Pancreas (tissue), 10 donors: ENCODE measurements at regions not wholly inside any gene's neighbourhood (a gene's known extent, or its start where the extent isn't known, plus 50 kb on each side); places are given as distances from the start of the nearest gene placed in this dataset.
"Not testable (repeated sequence)": the region's sequence is repeated elsewhere in the genome, so short reads cannot be mapped to it uniquely, and the experiment has no call there.

Experiments
- ATAC-seq, 4 donors: fragments of 200-7000 bp; cut with Tn5 transposase; one replicate each; pipeline versions ENCODE4 v1.8.0 to v1.9.1; 2020; ENCODE audit warnings: mild to moderate bottlenecking in 4 of 4, moderate library complexity in 4 of 4
- DNase-seq, 6 donors: peaks; one replicate each; pipeline ENCODE4 v3.0.0-alpha.2; 2020
- FAIRE-seq: peaks from 2 replicates; lab custom pipeline; 2012; peaks lifted over from hg19 to GRCh38; lab: Jason Lieb, UNC
- H3K27ac ChIP-seq, 4 donors: fragments of 200-600 bp; sonication (generic); 1 replicate in 3 of 4; 2 replicates in 1 of 4; pipeline versions ENCODE4 v1.5.0 to v1.8.0; 2020
- H3K27me3 ChIP-seq, 4 donors: fragments of 200-600 bp; one replicate each; pipeline ENCODE4 v1.8.0; 2021
- H3K36me3 ChIP-seq, 3 donors: fragments of 200-600 bp; sonication (generic) in 1 of 3; one replicate each; pipeline versions ENCODE4 v1.5.0 to v1.8.0; 2020 to 2021
- H3K4me1 ChIP-seq, 3 donors: fragments of 200-600 bp; one replicate each; pipeline ENCODE4 v1.8.0; 2021
- H3K4me3 ChIP-seq, 4 donors: fragments of 200-600 bp; sonication (generic) in 2 of 4; one replicate each; pipeline versions ENCODE4 v1.5.0 to v1.8.0; 2020 to 2021
- H3K9me3 ChIP-seq, 4 donors: fragments of 200-600 bp; one replicate each; pipeline ENCODE4 v1.8.0; 2021
- CTCF ChIP-seq, 4 donors: fragments of 200-600 bp; sonication (generic) in 3 of 4; IDR thresholded peaks; one replicate each; pipeline versions ENCODE4 v1.5.0 to v1.8.0; 2021; ENCODE audit warnings: antibody characterized with exemption in 4 of 4
- WGBS, 2 donors: extraction: QIAGEN DNeasy Blood & Tissue Kit; methylation state at CpG; one replicate each; pipeline ENCODE4 v1.1.7; 2013; 5-methylcytosine and 5-hydroxymethylcytosine counted together
- intact Hi-C, 3 donors: fragments of 100-400 bp; cut with DNase I; formaldehyde crosslinking; loops; one replicate each; pipeline versions ENCODE4 v1.11.1 to v1.14.2; 2022
- donor health status: healthy with polysubstance abuse.
- donor health status: DM: no; HTN: no; CAD: no; lungs with moderate emphysema.
- donor health status: DM: no; HTN: no; CAD: no.
- donor health status: control.
- donor health status: control.
- donor health status: Bipolar disorder and iron deficiency.
- donor health status: DM: yes; HTN: yes; CAD: no.
- donor health status: DM: no; HTN: no; CAD: no.
- donor health status: DM: no; HTN: no; CAD: no.
- donor health status: DM: yes; HTN: yes; CAD: no.

- no peaks in the 10 kb centered on the region for H3K36me3 ChIP-seq
- intact Hi-C loops: no loop called here
- DNase-seq (no peak), ATAC-seq (no peak), FAIRE-seq (no peak)
- no peak overlapping the region for H3K27ac ChIP-seq
- peaks cover 0 to 5% (median 0%) of the 10 kb centered on the region in 4 donors for H3K27me3 ChIP-seq
- H3K9me3 ChIP-seq: no peaks in the 10 kb centered on the region
- TF ChIP-seq CTCF (IDR thresholded peaks at IDR 0.05): no peak
- WGBS, 2 donors: 63 to 71% methylated on average over 7 of the region's 7 CpGs
- H3K4me1 ChIP-seq: no peaks in the 10 kb centered on the region
- H3K4me3 ChIP-seq: no peak overlapping the region
These were observed 497.2 kb upstream of the SALL3 start for GRCh38 chr18:78482378-78482777.

- Histone ChIP-seq H3K4me3 (no peak overlapping the region), H3K4me1 (no peaks in the 10 kb centered on the region), H3K27ac (no peak overlapping the region), H3K9me3 (no peaks in the 10 kb centered on the region), H3K27me3 (no peaks in the 10 kb centered on the region), H3K36me3 (no peaks in the 10 kb centered on the region)
- FAIRE-seq: no peak
- intact Hi-C loops: no loop called here
- no peak for ATAC-seq
- TF ChIP-seq CTCF (IDR thresholded peaks at IDR 0.05): no peak
- 52 to 55% methylated on average over 6 of the region's 6 CpGs for WGBS, 2 donors
- DNase-seq: no peak
These were observed 492.0 kb upstream of the SALL3 start for GRCh38 chr18:78487649-78488048.

- no peaks in the 10 kb centered on the region for H3K36me3 ChIP-seq
- no peaks in the 10 kb centered on the region for H3K9me3 ChIP-seq
- DNase-seq (no peak), FAIRE-seq (no peak), ATAC-seq (no peak)
- H3K27ac ChIP-seq: no peak overlapping the region
- no peak overlapping the region for H3K4me3 ChIP-seq
- no peaks in the 10 kb centered on the region for H3K4me1 ChIP-seq
- intact Hi-C loops: no loop called here
- no peaks in the 10 kb centered on the region for H3K27me3 ChIP-seq
- WGBS, 2 donors: 78 to 87% methylated on average over 19 of the region's 19 CpGs
- TF ChIP-seq CTCF (IDR thresholded peaks at IDR 0.05): no peak
These were observed 487.4 kb upstream of the SALL3 start for GRCh38 chr18:78492064-78492812.

GRCh38 chr18:78492813-78493371 is 486.7 kb upstream of the SALL3 start:
- Histone ChIP-seq H3K36me3 (no peaks in the 10 kb centered on the region), H3K4me3 (no peak overlapping the region), H3K9me3 (no peaks in the 10 kb centered on the region), H3K27me3 (no peaks in the 10 kb centered on the region), H3K27ac (no peak overlapping the region), H3K4me1 (no peaks in the 10 kb centered on the region)
- no peak for ATAC-seq
- no peak for DNase-seq
- TF ChIP-seq CTCF (IDR thresholded peaks at IDR 0.05): no peak
- 73 to 85% methylated on average over 16 of the region's 16 CpGs for WGBS, 2 donors
- FAIRE-seq: no peak
- intact Hi-C loops: no loop called here

- ATAC-seq, intact Hi-C loops, H3K36me3 ChIP-seq, H3K27me3 ChIP-seq, H3K4me3 ChIP-seq, H3K27ac ChIP-seq, DNase-seq, H3K4me1 ChIP-seq, H3K9me3 ChIP-seq, FAIRE-seq: not testable (repeated sequence)
- WGBS, 2 donors: 31 to 42% methylated on average over 5 of the region's 5 CpGs
These were observed 486.1 kb upstream of the SALL3 start for GRCh38 chr18:78493490-78493889.
